ENCODE measurements at regions not wholly inside any gene's neighbourhood (a gene's known extent, or its start where the extent isn't known, plus 50 kb on each side); places are given as distances from the start of the nearest gene placed in this dataset.

- WGBS, 5 donors = 75 to 88% (median 80%) methylated on average over 1 of the region's 1 CpG
- H3K36me3 ChIP-seq = no peaks in the 10 kb centered on the region
- H3K4me1 ChIP-seq = no peaks in the 10 kb centered on the region
- intact Hi-C loops (cut with DNase I; ENCODE audit: low total_unique reads) = no loop called here
- TF ChIP-seq POLR2AphosphoS5 (IDR thresholded peaks at IDR 0.05) (no peak), CTCF (IDR thresholded peaks at IDR 0.05 in 8 of 11, conservative IDR thresholded peaks at IDR 0.05 in 3 of 11) (no peak), POLR2A (IDR thresholded peaks at IDR 0.05) (no peak)
- peaks cover 0 to 40% (median 30%) of the 10 kb centered on the region in 8 donors for H3K9me3 ChIP-seq
- H3K27ac ChIP-seq = no peak overlapping the region
- DNase-seq = no peak
- H3K27me3 ChIP-seq (replicated peaks in 1 of 7) = no peaks in the 10 kb centered on the region
- H3K4me3 ChIP-seq = no peak overlapping the region
These were observed 81.9 kb downstream of the ATPSCKMT start for GRCh38 chr5:10167806-10168205.

GRCh38 chr5:10166392-10166791, 83.3 kb downstream of the ATPSCKMT start:
- TF ChIP-seq CTCF (IDR thresholded peaks at IDR 0.05 in 8 of 11, conservative IDR thresholded peaks at IDR 0.05 in 3 of 11) = no peak
- no peak for TF ChIP-seq POLR2AphosphoS5 (IDR thresholded peaks at IDR 0.05)
- no peak for TF ChIP-seq POLR2A (IDR thresholded peaks at IDR 0.05)
- no peaks in the 10 kb centered on the region for H3K4me1 ChIP-seq
- DNase-seq = no peak
- H3K27me3 ChIP-seq (replicated peaks in 1 of 7) = peaks cover 0 to 4% (median 0%) of the 10 kb centered on the region in 7 donors
- no peaks in the 10 kb centered on the region for H3K36me3 ChIP-seq
- intact Hi-C loops (cut with DNase I; ENCODE audit: low total_unique reads) = no loop called here
- WGBS, 5 donors = 94 to 100% (median 100%) methylated on average over 1 of the region's 1 CpG
- no peak overlapping the region for H3K27ac ChIP-seq
- H3K9me3 ChIP-seq = peaks cover 0 to 40% (median 30%) of the 10 kb centered on the region in 8 donors
- H3K4me3 ChIP-seq = no peak overlapping the region

- Histone ChIP-seq H3K27me3 (replicated peaks in 1 of 7) (peaks cover 0 to 10% (median 0%) of the 10 kb centered on the region in 7 donors), H3K4me3 (no peak overlapping the region), H3K27ac (no peak overlapping the region), H3K36me3 (no peaks in the 10 kb centered on the region), H3K9me3 (peaks cover 0 to 39% (median 30%) of the 10 kb centered on the region in 8 donors), H3K4me1 (no peaks in the 10 kb centered on the region)
- 43 to 48% (median 46%) methylated on average over 5 of the region's 5 CpGs for WGBS, 5 donors
- intact Hi-C loops (cut with DNase I; ENCODE audit: low total_unique reads) = no loop called here
- TF ChIP-seq POLR2AphosphoS5 (IDR thresholded peaks at IDR 0.05) = no peak
- DNase-seq = no peak
These were observed 87.2 kb downstream of the ATPSCKMT start for GRCh38 chr5:10162468-10162867.

GRCh38 chr5:10161778-10162177, 87.9 kb downstream of the ATPSCKMT start:
- intact Hi-C loops (cut with DNase I; ENCODE audit: low total_unique reads) = no loop called here
- DNase-seq = no peak
- Histone ChIP-seq H3K4me1 (no peaks in the 10 kb centered on the region), H3K36me3 (no peaks in the 10 kb centered on the region), H3K4me3 (no peak overlapping the region), H3K9me3 (peaks cover 0 to 34% (median 28%) of the 10 kb centered on the region in 8 donors), H3K27ac (no peak overlapping the region), H3K27me3 (replicated peaks in 1 of 7) (peaks cover 0 to 10% (median 0%) of the 10 kb centered on the region in 7 donors)
- WGBS, 5 donors = 72 to 82% (median 78%) methylated on average over 3 of the region's 3 CpGs
- TF ChIP-seq POLR2AphosphoS5 (IDR thresholded peaks at IDR 0.05) = no peak
- no peak for TF ChIP-seq POLR2A (IDR thresholded peaks at IDR 0.05)
- TF ChIP-seq CTCF (IDR thresholded peaks at IDR 0.05 in 8 of 11, conservative IDR thresholded peaks at IDR 0.05 in 3 of 11) = no peak

- 68 to 81% (median 73%) methylated on average over 3 of the region's 3 CpGs for WGBS, 5 donors
- intact Hi-C loops (cut with DNase I; ENCODE audit: low total_unique reads) = no loop called here
- Histone ChIP-seq H3K27ac (no peak overlapping the region), H3K9me3 (peaks cover 0 to 18% (median 13%) of the 10 kb centered on the region in 8 donors), H3K4me1 (no peaks in the 10 kb centered on the region), H3K4me3 (no peak overlapping the region), H3K36me3 (no peaks in the 10 kb centered on the region), H3K27me3 (replicated peaks in 1 of 7) (peaks cover 0 to 10% (median 0%) of the 10 kb centered on the region in 7 donors)
- no peak for DNase-seq
- no peak for TF ChIP-seq POLR2AphosphoS5 (IDR thresholded peaks at IDR 0.05)
- TF ChIP-seq POLR2A (IDR thresholded peaks at IDR 0.05) = no peak
- no peak for TF ChIP-seq CTCF (IDR thresholded peaks at IDR 0.05 in 8 of 11, conservative IDR thresholded peaks at IDR 0.05 in 3 of 11)
These were observed 89.4 kb downstream of the ATPSCKMT start for GRCh38 chr5:10160241-10160640.
